Esophagus muscularis mucosa (tissue), 4 donors: ENCODE measurements at regions not wholly inside any gene's neighbourhood (a gene's known extent, or its start where the extent isn't known, plus 50 kb on each side); places are given as distances from the start of the nearest gene placed in this dataset.

ENCODE experiments used
- CTCF ChIP-seq, 3 experiments: fragments of 200-600 bp in 2 of 3; fragments of 450-650 bp in 1 of 3; sonication (generic) in 2 of 3; IDR thresholded peaks; one replicate each; pipeline ENCODE4 v1.5.1; 2017 to 2019; ENCODE audit warnings: antibody characterized with exemption in 3 of 3, mild to moderate bottlenecking in 2 of 3, moderate library complexity in 1 of 3
- EP300 ChIP-seq: sonication (generic); formaldehyde crosslinking; IDR thresholded peaks from one replicate; pipeline ENCODE4 v1.6.1; 2017; ENCODE audit warnings: antibody characterized with exemption
- POLR2A ChIP-seq: fragments of 450-650 bp; IDR thresholded peaks from one replicate; pipeline ENCODE4 v1.6.1; 2017; ENCODE audit warnings: antibody characterized with exemption, moderate library complexity, mild to moderate bottlenecking, low read depth
- POLR2AphosphoS5 ChIP-seq, 2 donors: sonication (generic); formaldehyde crosslinking; IDR thresholded peaks; one replicate each; pipeline ENCODE4 v1.6.1; 2017; ENCODE audit warnings: antibody characterized with exemption in 2 of 2

GRCh38 chr4:136113921-136114320, 1418.4 kb downstream of the PCDH18 start:
- no peak for TF ChIP-seq CTCF (IDR thresholded peaks at IDR 0.05)
- no peak for TF ChIP-seq POLR2AphosphoS5 (IDR thresholded peaks at IDR 0.05)
- no peak for TF ChIP-seq POLR2A
- TF ChIP-seq EP300, result no peak
